ENCODE measurements at regions not wholly inside any gene's neighbourhood (a gene's known extent, or its start where the extent isn't known, plus 50 kb on each side); places are given as distances from the start of the nearest gene placed in this dataset.

DNA sequence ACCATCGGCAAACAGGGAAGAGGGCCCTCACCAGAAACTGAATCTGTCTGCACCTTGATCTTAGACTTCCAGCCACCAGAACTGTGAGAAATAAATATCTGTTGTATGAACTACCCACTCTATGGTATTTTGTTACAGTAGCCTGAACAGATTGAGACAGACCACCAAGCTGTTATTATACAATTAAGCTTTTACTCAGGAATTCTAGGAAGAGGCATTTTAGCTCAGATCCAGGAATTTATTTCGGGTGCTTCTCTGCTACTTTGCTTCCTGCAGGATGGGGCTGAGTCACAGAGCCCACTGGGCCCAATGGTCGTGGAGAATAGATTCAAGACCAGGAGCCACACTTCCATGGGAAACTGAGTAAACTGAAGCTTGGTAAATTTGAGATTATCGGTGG is 145.5 kb upstream of the PFN2 start:
- no peak overlapping the region for H2BK120ac ChIP-seq (replicated peaks; ENCODE audit: low read depth, low read length)
- WGBS, 2 experiments (ENCODE audit: extremely low coverage in 1 of 2, insufficient coverage in 1 of 2, insufficient read length in 1 of 2, insufficient replicate concordance in 2 of 2, low coverage in 1 of 2, low lambda C conversion rate in 2 of 2, missing lambda C conversion rate in 1 of 2) = 50% methylated on average over 4 of the region's 4 CpGs; no CpG with 5 or more reads in 1 of the 2 experiments
- no peak overlapping the region for H4K91ac ChIP-seq (replicated peaks; ENCODE audit: insufficient read length, low read length)
- H4K8ac ChIP-seq (ENCODE audit: extremely low read depth, insufficient read depth, low read length) = no peak overlapping the region
- H3K4me3 ChIP-seq (ENCODE audit: extremely low read depth in 1 of 4, insufficient read depth in 2 of 4, low read depth in 3 of 4, low read length in 4 of 4) = no peak overlapping the region
- H2BK20ac ChIP-seq (ENCODE audit: low read length) = no peak overlapping the region
- H3K4me1 ChIP-seq (replicated peaks in 1 of 4; ENCODE audit: control insufficient read depth in 3 of 4, insufficient read depth in 4 of 4, low read length in 3 of 4) = peaks cover 0 to 6% (median 1%) of the 10 kb centered on the region in 4 experiments; a peak in 4 of 7 replicates
- no peak overlapping the region for H2BK5ac ChIP-seq (ENCODE audit: low read depth, low read length)
- H4K5ac ChIP-seq (ENCODE audit: insufficient read length, low read depth, low read length) = no peak overlapping the region
- H2AK5ac ChIP-seq (ENCODE audit: low read depth, low read length) = no peak overlapping the region
- no peaks in the 10 kb centered on the region for H3K79me2 ChIP-seq (ENCODE audit: control insufficient read depth in 1 of 2, insufficient read depth in 2 of 2, low read length in 2 of 2)
- H2BK12ac ChIP-seq (ENCODE audit: low read depth, low read length) = no peak overlapping the region
- H3K56ac ChIP-seq (replicated peaks; ENCODE audit: insufficient read length, low read depth, low read length) = no peak overlapping the region
- no peak overlapping the region for H3K4ac ChIP-seq (replicated peaks; ENCODE audit: insufficient read length, low read depth, low read length)
- no peaks in the 10 kb centered on the region for H3K79me1 ChIP-seq (ENCODE audit: low read depth, low read length)
- CTCF ChIA-PET (ENCODE audit: partially characterized antibody) = no interaction called here
- H3K9ac ChIP-seq (replicated peaks in 1 of 4; ENCODE audit: extremely low read depth in 1 of 4, low read depth in 3 of 4, low read length in 3 of 4) = no peak overlapping the region
- FAIRE-seq = no peak
- H2AFZ ChIP-seq (ENCODE audit: low read length) = no peak overlapping the region
- no peaks in the 10 kb centered on the region for H3K36me3 ChIP-seq (ENCODE audit: control insufficient read depth in 2 of 4, insufficient read depth in 4 of 4, low read length in 3 of 4)
- H3K4me2 ChIP-seq (ENCODE audit: insufficient read depth in 1 of 2, low read depth in 2 of 2, low read length in 2 of 2) = no peak overlapping the region
- POLR2A ChIA-PET (ENCODE audit: partially characterized antibody) = interaction anchor here (0.5 to 2.2 kb wide), 2 partner anchors 12 to 446 kb away, joined by 4 to 7 read pairs; no protein-coding TSS in a partner anchor
- no peaks in the 10 kb centered on the region for H3K27me3 ChIP-seq (replicated peaks in 1 of 4; ENCODE audit: control insufficient read depth in 3 of 4, extremely low read depth in 1 of 4, insufficient read depth in 3 of 4, low read length in 3 of 4)
- no peaks in the 10 kb centered on the region for H3K23me2 ChIP-seq (ENCODE audit: low read depth, low read length)
- no peak for DNase-seq (ENCODE audit: low read depth in 1 of 2, low spot score in 2 of 2)
- H3K9me3 ChIP-seq (ENCODE audit: insufficient read depth in 2 of 2, low read depth in 1 of 2, low read length in 1 of 2) = no peaks in the 10 kb centered on the region
- no peak overlapping the region for H3K27ac ChIP-seq (ENCODE audit: low read depth, low read length)
- H3K23ac ChIP-seq (ENCODE audit: insufficient read length) = no peak overlapping the region
- no peak overlapping the region for H3K14ac ChIP-seq (ENCODE audit: insufficient read length)
- no peak overlapping the region for H3K18ac ChIP-seq (ENCODE audit: extremely low read depth, low read length)
- TF ChIP-seq SIRT6 (IDR thresholded peaks at IDR 0.05; ENCODE audit: low read length) (no peak), GABPA (IDR thresholded peaks at IDR 0.05; ENCODE audit: borderline replicate concordance, insufficient read depth, low read length) (no peak), SAP30 (IDR thresholded peaks at IDR 0.05; ENCODE audit: insufficient read depth, insufficient replicate concordance, low read length) (no peak), JUN (IDR thresholded peaks at IDR 0.05; ENCODE audit: low read depth, low read length) (no peak), PHF8 (conservative IDR thresholded peaks at IDR 0.05; ENCODE audit: low read depth, low read length) (no peak), EZH2 (IDR thresholded peaks at IDR 0.05; ENCODE audit: low read depth, low read length, severe bottlenecking) (no peak)
- no peaks in the 10 kb centered on the region for H4K20me1 ChIP-seq (replicated peaks in 1 of 2; ENCODE audit: control insufficient read depth in 1 of 2, insufficient read depth in 2 of 2, low read length in 2 of 2)
- no peak overlapping the region for H2BK15ac ChIP-seq (ENCODE audit: low read length)
